ENCODE measurements at regions not wholly inside any gene's neighbourhood (a gene's known extent, or its start where the extent isn't known, plus 50 kb on each side); places are given as distances from the start of the nearest gene placed in this dataset.

DNA sequence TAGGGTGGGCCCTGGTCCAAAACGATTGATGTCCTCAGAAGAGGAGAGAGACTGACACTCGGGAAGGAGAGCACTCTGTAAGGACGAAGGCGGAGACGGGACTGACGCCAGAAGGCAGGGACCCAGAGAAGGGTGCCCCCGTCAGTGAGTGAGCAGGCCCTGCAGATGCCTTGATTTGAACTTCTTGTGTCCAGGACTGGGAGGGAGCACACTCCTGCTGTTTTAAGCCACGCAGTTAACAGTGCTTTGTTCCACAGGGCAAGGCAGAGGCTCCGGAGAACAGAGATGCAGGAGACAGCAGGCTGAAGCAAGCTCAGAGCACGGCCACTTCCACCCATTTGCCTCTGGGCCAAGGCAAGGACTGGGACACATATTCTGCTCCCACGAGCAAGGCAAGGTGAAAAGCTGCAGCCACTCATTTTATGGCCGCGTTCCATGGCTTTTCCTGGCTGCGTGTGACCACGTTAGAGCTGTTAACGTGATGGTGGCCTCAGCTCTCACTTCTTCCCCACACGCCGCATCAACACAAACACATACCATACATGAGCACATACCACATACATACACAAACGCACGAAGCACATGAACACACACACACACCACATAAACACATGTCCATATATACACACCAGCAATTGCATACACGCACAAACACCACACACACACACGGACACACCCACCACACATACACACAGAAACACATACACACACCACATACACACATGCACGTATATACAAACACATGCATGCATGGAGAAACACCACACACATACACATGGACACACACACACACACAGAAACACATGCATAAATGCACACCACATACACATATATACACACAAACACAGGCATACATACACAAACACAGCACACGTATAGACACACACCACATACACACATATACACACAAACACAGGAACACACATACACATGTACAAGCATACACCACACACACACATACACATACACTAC, 521.0 kb upstream of the MYT1L start:
- no peak for TF ChIP-seq ZNF274 (IDR thresholded peaks at IDR 0.05; ENCODE audit: low read depth, low read length)
- H3K4me3 ChIP-seq (ENCODE audit: low read length), result no peak overlapping the region

DNA sequence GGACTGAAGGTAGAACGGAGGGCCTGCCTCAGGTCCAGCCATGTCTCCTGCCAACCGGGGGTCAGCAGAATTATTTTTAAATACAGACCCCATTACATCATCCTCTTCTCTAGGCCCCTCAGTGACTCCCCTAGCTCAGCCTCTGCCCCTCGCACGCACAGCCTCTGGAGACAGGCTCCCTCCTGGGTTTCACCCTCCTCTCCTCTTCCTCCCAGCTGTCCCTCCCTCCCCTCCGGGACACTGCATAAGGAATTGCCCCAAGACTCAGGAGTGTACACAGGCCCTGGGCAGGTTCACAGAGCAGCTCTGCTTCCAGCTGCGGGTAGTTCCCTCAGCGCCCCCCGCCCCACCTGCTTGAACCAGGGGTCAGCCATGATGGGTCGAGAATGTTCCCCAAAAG, 520.2 kb upstream of the MYT1L start:
- no peak overlapping the region for H3K4me3 ChIP-seq (ENCODE audit: low read length)
- TF ChIP-seq ZNF274 (IDR thresholded peaks at IDR 0.05; ENCODE audit: low read depth, low read length), result no peak

DNA sequence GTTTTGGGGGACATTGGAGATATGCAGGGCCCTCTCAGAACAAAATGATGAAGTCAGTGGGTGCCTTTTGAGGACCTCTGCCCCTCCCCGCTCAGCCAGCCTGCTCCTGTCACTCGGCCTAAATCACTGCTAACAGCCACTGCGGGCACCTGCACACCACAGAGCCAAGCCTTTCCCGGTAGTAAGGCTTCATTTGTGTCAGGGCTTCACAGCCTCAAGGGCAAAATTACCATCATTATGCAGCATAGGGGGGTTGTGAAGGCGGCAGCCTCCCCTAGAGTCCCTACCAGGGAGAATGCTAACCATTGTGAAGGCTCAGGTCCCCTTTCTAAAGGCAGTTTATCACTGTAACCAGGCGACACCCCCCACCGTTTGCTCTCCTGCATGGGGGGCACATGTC, 519.8 kb upstream of the MYT1L start:
- TF ChIP-seq ZNF274 (IDR thresholded peaks at IDR 0.05; ENCODE audit: low read depth, low read length), result no peak
- no peak overlapping the region for H3K4me3 ChIP-seq (ENCODE audit: low read length)

DNA sequence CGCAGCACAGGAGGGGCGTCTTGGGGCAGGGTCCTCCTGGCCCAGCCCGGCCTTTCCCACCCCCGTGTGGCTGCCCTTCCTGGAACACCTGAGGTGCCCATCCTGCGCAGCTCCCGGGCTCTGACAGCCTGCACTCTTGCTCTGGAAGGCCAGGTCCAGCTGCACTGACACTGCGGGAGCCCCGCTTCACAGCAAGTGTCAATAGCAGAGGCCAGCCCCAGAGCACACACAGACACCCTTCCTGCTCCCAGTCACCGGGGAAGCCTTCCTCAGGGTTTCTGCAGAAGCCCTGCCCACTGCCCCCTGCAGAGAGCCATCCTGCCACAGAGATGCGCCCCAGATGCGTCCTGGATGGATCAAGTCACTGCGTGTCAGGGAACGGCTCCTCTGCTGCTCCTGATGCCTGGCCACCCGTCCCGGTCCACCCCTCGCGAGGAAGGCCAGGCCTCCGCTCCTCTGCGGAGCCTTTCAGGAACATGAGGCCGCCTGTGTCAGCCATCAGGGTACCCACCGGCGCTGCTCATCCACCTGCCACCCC, 519.2 kb upstream of the MYT1L start:
- TF ChIP-seq ZNF274 (IDR thresholded peaks at IDR 0.05; ENCODE audit: low read depth, low read length), result no peak
- no peak overlapping the region for H3K4me3 ChIP-seq (ENCODE audit: low read length)

DNA sequence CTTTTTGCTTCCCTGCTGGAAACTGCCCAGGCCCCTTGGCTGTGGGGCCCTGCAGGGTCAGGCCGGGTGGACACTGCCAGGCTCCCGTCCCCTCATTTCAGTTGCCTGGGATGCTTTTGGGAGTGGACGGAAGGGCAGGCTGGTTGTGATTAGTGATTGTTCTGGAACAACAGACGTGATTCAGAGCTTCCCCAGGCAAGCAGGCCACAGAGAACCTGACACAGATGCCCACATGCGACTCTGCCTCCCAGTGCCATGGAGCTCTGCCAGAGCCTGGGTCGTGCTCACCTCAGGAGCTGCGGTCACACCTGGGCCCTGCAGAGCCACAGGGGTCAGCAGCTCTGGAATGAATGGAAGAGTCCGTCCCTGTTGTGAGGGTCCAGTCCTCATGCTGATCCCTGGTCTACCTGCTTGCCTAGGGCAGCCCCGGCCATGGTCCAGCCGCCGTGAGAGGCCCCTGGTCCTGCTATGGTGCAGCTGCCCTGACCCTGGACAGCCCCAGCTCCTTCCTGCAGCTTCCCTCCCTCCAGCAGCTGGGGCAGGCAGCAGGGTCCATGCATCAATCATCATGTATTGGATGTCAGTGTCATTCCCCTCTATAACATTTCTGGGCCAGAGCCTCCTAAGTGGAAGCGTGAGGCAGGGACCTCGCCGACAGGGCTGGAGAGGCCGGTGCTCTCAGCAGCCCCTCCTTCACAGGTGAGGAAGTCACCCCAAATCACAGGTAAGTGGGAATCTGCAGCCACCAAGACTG, 518.6 kb upstream of the MYT1L start:
- H3K4me3 ChIP-seq (ENCODE audit: low read length), result no peak overlapping the region
- no peak for TF ChIP-seq ZNF274 (IDR thresholded peaks at IDR 0.05; ENCODE audit: low read depth, low read length)

DNA sequence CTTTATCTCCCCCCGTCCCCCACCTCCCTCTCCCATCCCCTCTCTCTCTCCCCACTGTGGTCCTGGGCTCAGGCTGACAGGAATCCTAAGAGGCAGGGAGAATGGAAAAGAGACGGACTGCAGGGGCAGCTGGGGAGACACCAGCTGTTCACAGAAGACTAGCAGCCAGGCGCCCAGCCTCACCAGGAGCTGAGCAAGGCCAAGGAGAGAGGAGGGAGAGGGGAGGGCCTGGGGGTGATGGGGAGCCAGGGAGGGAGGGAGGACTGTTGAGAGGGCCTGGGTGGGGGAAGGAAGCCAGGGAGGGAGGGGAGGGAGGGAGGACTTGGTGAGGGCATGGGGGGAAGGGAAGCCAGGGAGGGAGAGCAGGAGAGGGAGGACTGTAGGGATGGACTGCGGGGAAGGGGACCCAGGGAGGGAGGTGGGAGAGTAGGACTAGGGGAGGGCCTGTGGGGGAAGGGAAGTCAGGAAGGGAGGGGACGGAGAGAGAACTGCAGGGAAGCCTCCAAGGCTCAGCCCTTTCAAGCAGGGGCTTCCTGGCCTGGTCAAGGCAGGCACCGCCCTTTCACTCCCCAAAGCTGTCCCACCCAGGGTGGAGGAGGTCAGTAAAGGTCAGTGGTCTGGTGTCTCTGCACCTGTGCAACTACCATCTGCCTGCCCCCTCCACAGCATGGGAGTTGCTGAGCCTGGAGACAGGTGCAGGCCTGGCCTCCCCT, 517.7 kb upstream of the MYT1L start:
- no peak overlapping the region for H3K4me3 ChIP-seq (ENCODE audit: low read length)
- no peak for TF ChIP-seq ZNF274 (IDR thresholded peaks at IDR 0.05; ENCODE audit: low read depth, low read length)

DNA sequence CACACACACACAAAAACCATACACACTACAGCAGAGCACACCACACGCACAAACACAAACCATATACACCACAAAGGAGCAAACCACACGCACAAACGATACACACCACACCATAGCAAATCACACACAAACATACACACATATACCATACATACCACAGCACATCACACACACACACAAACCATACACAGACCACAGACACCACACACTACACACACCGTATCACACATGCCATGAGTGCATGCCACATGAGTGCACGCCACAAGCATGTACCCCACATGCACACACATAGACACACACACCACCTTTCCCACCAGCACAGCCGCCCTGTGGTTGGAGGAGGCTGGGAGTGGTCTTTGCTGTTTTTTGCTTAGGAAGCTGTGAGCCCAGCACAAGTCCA, 517.1 kb upstream of the MYT1L start:
- TF ChIP-seq ZNF274 (IDR thresholded peaks at IDR 0.05; ENCODE audit: low read depth, low read length), result no peak
- no peak overlapping the region for H3K4me3 ChIP-seq (ENCODE audit: low read length)

DNA sequence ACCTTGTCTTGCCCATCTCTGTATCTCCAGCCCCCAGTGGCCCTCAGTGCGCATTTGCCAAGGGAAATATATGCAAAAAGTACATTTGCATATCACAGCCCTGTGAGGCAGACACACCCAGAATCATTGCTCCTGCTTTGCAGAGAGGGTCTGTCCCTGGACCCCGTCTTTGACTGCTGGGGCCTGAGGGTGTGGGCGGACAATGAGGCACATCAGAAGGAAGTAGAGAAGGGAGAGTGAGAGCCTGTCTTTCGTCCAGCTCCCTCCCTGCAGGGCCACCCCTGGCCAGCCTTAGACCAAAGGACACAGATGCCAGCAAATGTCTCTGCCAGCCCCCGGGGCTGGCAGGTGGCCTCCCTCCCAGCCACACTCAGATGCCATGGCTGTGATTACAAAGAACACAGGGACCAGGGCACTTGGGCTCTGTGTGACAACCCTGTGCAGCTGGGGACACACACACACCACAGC, 516.2 kb upstream of the MYT1L start:
- no peak overlapping the region for H3K4me3 ChIP-seq (ENCODE audit: low read length)
- TF ChIP-seq ZNF274 (IDR thresholded peaks at IDR 0.05; ENCODE audit: low read depth, low read length), result no peak

DNA sequence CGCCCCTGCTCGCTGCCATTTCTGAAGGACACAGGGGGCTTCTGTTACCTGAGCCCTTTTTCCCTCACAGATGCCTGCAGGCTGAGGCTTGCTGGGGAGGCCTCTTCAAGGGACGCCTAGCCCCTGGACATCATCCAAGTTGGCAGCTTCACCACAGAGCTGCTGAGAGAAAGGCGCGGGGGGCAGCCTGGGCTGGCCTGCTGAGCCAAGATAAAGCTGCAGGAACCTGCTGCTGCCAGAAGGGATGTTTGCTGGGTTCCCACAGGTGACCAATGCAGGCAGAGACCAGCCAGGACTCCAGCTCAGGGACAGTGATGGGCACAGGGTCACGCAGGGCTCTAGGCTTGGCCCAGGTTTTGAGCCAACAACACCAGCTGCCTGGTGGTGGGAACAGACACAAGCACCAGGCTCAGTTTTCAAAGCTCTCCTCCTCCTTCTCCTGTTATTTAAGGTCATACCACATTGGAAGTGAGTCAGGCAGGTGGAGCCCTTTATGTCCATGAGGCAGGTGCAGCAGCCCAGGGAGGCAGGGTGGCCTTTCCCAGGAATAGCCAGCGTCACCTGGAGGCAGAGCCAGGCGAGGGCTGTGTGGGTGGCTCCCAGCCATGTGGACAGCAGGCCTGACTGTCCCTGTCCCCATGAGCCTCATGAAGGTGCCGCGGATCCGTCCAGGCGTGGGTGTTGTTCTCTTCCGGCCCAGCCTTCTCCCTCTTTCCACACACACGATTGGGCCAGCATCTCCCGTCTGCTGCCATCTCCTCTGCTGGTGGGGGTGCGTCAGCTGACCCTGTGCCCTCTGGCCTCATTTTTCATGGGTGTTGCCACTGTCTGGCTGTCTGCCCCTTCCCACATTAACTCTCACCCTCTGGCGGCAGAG, 515.5 kb upstream of the MYT1L start:
- no peak for TF ChIP-seq ZNF274 (IDR thresholded peaks at IDR 0.05; ENCODE audit: low read depth, low read length)
- H3K4me3 ChIP-seq (ENCODE audit: low read length), result no peak overlapping the region

DNA sequence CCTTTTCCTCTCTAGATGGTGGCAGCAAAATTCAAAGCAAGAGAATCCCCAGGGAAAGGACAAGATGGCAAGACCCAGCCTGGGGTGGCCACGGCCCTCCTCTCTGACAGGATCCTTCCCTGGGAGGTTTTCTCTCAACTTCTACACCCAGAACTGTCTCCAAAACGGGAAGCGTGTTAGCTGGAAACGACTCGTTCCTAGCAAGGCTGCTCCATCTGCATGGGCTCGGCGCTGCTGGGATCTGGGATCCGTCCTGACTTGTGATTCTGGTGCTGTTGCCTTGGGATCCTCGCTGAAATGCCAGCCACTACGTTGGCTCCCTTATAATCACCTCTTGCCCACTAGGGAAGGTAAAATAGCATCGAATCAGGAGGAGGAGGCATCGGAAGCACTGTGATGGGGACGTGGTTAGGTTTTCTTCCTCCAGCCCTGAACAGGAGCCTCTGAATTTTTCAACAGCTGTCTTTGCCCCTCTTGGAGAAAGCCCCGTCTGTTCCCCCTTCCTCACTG, 514.8 kb upstream of the MYT1L start:
- no peak for TF ChIP-seq ZNF274 (IDR thresholded peaks at IDR 0.05; ENCODE audit: low read depth, low read length)
- no peak overlapping the region for H3K4me3 ChIP-seq (ENCODE audit: low read length)

DNA sequence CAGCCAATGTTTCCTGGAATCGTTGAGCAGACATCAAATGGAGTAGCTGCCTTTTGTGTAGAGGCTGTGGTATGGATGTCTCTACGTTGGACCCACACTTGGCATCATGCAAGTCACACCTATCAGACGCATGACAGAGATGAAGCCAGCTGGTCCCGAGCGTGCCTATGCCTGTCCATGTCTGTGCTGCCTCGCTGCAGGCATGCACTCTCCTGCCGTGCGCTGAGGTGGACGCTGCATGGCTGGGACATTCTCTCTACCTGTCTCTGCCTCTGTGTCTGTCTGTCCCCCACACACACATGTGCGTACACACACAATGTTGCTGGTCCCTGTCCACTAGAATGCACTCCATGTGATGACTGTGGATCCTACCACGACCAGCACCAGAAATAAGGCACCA, 514.2 kb upstream of the MYT1L start:
- no peak for TF ChIP-seq ZNF274 (IDR thresholded peaks at IDR 0.05; ENCODE audit: low read depth, low read length)
- no peak overlapping the region for H3K4me3 ChIP-seq (ENCODE audit: low read length)

DNA sequence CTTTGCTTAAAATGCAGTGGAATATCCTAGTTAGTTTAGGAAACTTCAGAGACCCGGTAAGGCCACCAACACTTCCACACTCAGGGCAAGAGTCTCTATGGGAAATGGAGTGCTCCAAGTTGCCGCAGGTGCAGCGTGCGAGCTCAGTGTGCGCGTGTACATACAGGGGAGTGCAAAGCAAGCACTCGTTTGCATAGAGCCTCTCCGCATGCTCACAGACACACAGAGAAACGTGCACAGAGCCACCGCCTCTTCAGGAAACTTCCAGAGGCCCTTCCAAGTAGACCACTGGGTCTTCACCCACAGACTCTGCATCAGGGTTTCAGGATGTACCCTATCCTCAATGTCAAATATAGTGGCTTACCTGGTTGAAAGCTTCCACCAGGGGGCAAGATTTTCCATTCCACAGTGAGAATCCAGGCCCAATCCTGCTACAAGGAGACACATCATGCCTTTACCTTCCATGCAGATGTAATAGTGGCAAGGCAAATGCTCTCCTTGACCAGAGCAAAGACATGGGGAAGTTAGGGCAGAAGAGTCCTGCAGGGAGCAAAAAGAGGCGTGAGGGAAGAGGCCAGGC, 513.0 kb upstream of the MYT1L start:
- no peak overlapping the region for H3K4me3 ChIP-seq (ENCODE audit: low read length)

DNA sequence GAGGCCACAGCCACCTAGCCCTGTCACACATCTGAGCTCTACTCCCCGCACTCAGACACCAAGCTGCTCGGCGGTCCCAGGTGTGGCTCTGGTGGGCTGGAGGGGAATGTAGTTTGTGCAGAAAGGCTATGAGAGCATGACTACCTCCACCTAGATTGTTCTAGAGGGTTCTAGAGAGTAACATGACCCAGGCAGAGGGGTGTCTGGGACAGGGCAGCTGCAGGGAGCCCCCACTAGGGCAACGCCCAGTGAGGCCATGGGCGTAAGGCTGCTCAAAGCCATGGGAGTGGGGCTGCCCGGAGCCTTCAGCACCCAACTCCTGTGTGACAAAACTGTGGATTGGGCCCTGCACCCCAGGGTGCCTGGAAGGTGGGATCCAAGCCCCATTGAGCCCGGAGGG, 511.4 kb upstream of the MYT1L start:
- no peak for TF ChIP-seq ZNF274 (IDR thresholded peaks at IDR 0.05; ENCODE audit: low read depth, low read length)

More for the DNA sequence above, 513.0 kb upstream of the MYT1L start:
- no peak for TF ChIP-seq ZNF274 (IDR thresholded peaks at IDR 0.05; ENCODE audit: low read depth, low read length)

More for the DNA sequence above, 511.4 kb upstream of the MYT1L start:
- no peak overlapping the region for H3K4me3 ChIP-seq (ENCODE audit: low read length)
